PFSK-1 (cell line): ENCODE measurements at regions not wholly inside any gene's neighbourhood (a gene's known extent, or its start where the extent isn't known, plus 50 kb on each side); places are given as distances from the start of the nearest gene placed in this dataset.

Source experiments
- FOXP2 ChIP-seq: optimal IDR thresholded peaks from 2 replicates; pipeline ENCODE3; 2011; ENCODE audit warnings: borderline replicate concordance, control low read depth, inconsistent platforms; ENCODE audit not compliant: insufficient read depth; ENCODE audit errors: extremely low read length, extremely low read depth
- POLR2AphosphoS5 ChIP-seq: IDR thresholded peaks from 2 replicates; pipeline ENCODE4 v1.6.1; 2012; ENCODE audit warnings: low read depth, mild to moderate bottlenecking, control low read depth, low read length, moderate library complexity
- SIN3A ChIP-seq: IDR thresholded peaks from 2 replicates; pipeline ENCODE4 v1.6.1; 2012; ENCODE audit warnings: mild to moderate bottlenecking, low read length, moderate library complexity, borderline replicate concordance; ENCODE audit not compliant: insufficient read depth
- TAF1 ChIP-seq: IDR thresholded peaks from 2 replicates; pipeline ENCODE4 v1.6.1; 2012; ENCODE audit warnings: low read length, control low read depth, borderline replicate concordance; ENCODE audit not compliant: insufficient read depth
- TF ChIP-seq, protein P1 (sequence below), 2 experiments: IDR thresholded peaks; 2 replicates each; pipeline versions ENCODE4 v1.6.1 to v1.8.0; 2011 to 2012; ENCODE audit warnings: low read depth in 2 of 2, low read length in 2 of 2, control low read depth in 1 of 2, inconsistent platforms in 1 of 2, mild to moderate bottlenecking in 1 of 2, moderate library complexity in 1 of 2; ENCODE audit not compliant: insufficient read depth in 1 of 2

DNA sequence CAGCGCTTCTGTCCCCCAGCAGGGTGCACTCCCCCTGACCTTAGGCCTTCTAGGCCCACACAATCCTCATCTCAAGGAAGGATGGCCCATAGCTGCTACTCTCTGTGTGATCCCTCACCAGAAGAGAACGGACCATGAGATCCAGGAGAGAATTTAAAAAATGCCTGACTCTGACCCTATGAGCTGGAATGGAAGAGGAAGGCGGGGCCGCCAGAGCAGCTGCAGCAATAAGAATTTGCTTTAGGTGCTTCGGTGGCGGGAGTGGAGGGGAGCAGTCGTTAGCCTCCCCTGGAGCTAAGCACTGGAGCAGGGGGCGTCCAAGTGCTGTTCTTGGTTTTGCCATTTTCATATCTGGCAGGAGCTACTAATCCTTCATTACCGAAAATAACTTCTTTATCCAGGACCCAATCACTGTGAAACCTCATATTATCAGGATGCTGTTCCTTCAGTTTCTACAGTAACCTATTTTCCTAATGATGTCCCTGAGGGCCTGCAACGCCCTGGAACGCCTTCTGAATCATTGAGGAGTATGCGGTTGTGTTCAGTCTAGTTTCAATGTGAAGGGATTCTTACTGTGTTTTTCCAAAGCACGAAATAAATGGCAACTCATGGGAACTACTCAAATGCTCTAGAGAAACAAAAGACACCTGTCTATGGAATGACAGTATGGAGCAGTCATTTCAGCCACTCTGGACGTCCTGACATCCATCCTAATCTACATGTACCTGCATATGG lies 105.1 kb upstream of the SIX2 start:
- TF ChIP-seq FOXP2 (no peak), TAF1 (no peak), POLR2AphosphoS5 (no peak), SIN3A (no peak)
- TF ChIP-seq, protein P1, sequence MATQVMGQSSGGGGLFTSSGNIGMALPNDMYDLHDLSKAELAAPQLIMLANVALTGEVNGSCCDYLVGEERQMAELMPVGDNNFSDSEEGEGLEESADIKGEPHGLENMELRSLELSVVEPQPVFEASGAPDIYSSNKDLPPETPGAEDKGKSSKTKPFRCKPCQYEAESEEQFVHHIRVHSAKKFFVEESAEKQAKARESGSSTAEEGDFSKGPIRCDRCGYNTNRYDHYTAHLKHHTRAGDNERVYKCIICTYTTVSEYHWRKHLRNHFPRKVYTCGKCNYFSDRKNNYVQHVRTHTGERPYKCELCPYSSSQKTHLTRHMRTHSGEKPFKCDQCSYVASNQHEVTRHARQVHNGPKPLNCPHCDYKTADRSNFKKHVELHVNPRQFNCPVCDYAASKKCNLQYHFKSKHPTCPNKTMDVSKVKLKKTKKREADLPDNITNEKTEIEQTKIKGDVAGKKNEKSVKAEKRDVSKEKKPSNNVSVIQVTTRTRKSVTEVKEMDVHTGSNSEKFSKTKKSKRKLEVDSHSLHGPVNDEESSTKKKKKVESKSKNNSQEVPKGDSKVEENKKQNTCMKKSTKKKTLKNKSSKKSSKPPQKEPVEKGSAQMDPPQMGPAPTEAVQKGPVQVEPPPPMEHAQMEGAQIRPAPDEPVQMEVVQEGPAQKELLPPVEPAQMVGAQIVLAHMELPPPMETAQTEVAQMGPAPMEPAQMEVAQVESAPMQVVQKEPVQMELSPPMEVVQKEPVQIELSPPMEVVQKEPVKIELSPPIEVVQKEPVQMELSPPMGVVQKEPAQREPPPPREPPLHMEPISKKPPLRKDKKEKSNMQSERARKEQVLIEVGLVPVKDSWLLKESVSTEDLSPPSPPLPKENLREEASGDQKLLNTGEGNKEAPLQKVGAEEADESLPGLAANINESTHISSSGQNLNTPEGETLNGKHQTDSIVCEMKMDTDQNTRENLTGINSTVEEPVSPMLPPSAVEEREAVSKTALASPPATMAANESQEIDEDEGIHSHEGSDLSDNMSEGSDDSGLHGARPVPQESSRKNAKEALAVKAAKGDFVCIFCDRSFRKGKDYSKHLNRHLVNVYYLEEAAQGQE (IDR thresholded peaks at IDR 0.05; ENCODE audit: insufficient read depth in 1 of 2, low read depth in 2 of 2, low read length in 2 of 2) = no peak

DNA sequence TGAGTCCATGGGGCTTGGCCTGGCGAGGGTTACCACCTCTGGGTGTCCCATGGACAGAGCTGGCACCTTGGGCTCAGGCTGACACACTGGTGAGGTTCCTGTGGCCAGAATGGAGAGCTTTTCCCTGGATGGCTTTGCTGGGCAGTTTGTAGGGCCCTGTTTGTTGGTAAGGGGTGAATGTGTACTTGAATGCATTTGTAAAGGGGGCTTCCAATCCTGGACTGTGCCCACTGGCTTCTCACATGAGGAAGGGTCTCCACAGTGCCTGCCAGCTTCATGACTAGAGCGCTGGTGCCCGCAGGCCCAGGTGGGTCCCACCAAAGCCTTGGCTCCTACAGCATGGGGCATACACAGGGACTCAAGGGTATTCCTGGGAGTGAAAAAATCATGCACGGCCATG lies 103.5 kb upstream of the SIX2 start:
- TF ChIP-seq TAF1 (no peak), FOXP2 (no peak)

DNA sequence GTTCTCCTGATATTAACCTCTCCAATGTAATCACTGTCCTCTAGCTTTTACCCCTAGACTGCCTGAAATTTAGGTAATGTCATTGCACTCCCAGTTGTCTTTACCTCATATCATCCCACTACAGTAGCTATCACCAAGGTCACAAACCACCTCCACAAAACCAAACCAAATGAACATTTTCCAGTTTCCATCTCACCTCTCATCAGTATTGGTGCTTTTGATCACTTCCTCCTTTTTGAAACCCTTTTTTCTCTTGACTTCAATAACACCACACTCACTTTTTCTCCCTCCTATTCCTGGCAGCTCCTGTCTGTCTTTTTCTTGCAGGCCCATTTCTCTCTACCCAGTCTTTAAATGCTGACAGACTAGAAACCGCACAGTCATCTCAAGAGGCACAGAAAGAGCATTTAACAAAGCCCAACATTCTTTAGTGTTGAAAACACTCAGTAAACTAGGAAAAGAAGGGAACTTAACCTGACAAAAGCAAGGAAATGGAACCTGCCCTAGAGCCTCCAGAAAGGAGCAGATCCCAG lies 95.9 kb upstream of the SIX2 start:
- TF ChIP-seq FOXP2 (no peak), SIN3A (no peak)

DNA sequence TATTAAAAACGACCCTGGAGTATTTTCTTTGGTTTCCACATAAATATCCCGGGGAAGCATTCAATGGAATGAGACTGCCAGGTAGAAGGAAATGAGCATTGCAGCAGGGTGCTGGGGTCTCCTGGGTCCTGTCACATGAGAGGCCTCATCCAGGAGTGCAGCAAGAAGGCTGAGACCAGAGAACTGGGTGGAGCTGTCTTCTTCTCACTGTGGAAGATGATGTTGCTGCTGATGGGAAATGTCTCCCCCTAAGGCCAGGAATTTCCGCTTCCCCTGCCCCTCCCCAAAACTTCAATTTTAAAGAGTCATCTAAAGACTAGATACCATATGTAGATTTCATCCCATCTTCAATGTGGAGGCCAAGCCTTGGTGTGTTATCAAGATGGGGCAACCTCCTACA lies 95.2 kb upstream of the SIX2 start:
- TF ChIP-seq SIN3A (no peak), TAF1 (no peak), POLR2AphosphoS5 (no peak), FOXP2 (no peak)
- TF ChIP-seq, protein P1 (IDR thresholded peaks at IDR 0.05; ENCODE audit: insufficient read depth in 1 of 2, low read depth in 2 of 2, low read length in 2 of 2) = no peak

DNA sequence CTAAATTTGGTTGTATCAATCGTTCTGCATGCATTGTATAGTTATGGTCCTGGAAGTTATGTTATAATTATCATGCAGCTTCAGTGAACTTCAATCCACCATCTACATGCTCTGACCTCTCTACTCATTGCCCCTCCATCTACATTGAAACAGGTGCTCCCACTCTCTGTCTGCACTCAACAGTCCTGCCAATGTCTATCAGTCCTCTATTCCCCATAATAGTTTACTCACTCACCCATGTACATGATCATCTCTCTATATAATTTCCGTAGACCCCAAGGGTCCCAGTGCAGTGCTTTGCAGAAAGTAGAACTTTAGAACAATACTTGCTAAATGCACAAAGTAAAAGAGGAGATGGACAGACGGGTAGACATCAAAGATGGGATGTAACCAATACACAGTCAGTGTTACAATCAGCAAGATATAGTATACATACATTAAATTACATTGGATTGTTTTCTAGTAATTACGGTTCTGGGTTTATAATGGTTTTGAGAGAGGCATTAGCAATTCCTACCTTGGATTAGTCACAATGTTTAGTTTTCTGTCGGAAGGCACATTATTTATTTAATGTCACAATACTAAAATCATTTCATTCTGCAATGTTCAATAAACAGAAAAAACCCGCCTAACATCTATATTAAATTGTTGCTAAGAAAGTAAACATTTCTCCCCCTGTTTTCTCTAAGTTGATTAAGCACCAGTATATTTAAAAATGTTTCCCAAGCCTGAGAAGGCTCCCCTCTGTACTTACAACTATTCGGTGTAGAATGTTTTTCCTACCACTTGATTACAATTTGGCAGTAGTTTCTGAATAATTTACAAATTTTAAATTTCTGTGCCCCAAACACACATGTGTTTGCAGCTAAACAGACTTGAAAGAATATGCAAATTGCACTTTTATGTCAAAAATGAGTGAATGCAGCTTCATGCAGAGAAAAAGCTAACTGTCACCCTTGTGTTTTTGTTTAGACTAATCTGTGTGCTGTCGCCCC lies 94.4 kb upstream of the SIX2 start:
- TF ChIP-seq, protein P1 (IDR thresholded peaks at IDR 0.05; ENCODE audit: insufficient read depth in 1 of 2, low read depth in 2 of 2, low read length in 2 of 2) = no peak
- TF ChIP-seq TAF1 (no peak), FOXP2 (no peak), POLR2AphosphoS5 (no peak), SIN3A (no peak)

DNA sequence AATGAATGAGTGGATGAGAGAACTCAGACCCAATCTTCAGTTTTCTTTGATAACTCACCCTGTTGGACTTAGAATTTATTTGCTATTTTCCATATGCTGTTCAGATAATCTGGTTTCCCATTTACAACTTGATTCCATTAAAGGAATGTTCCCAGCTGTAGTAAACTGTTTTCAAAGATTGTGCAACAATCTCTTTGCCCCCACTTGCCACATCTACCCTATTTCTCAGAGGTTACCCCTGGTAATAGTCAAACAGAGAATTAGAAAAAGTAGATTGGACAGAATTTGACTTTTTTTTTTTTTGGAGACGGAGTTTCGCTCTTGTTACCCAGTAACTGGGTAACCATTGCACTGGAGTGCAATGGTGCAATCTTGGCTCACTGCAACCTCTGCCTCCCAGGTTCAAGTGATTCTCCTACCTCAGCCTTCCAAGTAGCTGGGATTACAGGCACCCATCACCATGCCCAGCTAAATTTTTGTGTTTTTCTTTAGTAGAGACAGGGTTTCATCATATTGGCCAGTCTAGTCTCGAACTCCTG lies 93.4 kb upstream of the SIX2 start:
- no peak for TF ChIP-seq SIN3A
- TF ChIP-seq, protein P1 (IDR thresholded peaks at IDR 0.05; ENCODE audit: insufficient read depth in 1 of 2, low read depth in 2 of 2, low read length in 2 of 2) = no peak
- TF ChIP-seq TAF1 = no peak
- TF ChIP-seq POLR2AphosphoS5 = no peak
- no peak for TF ChIP-seq FOXP2
